Activated naive CD4-positive, alpha-beta T cell treated with anti-CD3 and anti-CD28 coated beads, Interleukin-2, amount 50 U/mL, for 72 hours (primary cell): ENCODE measurements at regions not wholly inside any gene's neighbourhood (a gene's known extent, or its start where the extent isn't known, plus 50 kb on each side); places are given as distances from the start of the nearest gene placed in this dataset.
"Not testable (repeated sequence)": the region's sequence is repeated elsewhere in the genome, so short reads cannot be mapped to it uniquely, and the experiment has no call there.

Experiments
- ATAC-seq, 2 donors: fragments of 150-1000 bp; cut with Tn5 transposase; 2 replicates each; pipeline ENCODE4 v1.10.0; 2021; ENCODE audit warnings: mild to moderate bottlenecking in 2 of 2, moderate library complexity in 2 of 2
- DNase-seq, 2 donors: peaks; one replicate each; pipeline ENCODE4 v3.0.0; 2021 to 2022; ENCODE audit warnings: low spot score in 2 of 2
- H3K27ac Mint-ChIP-seq, 2 donors: one replicate each; pipeline ENCODE4 v1.8.0; 2022; ENCODE audit warnings: mild to moderate bottlenecking in 2 of 2, mixed read lengths in 2 of 2
- H3K36me3 Mint-ChIP-seq, 2 donors: one replicate each; pipeline ENCODE4 v1.8.0; 2022; ENCODE audit warnings: mixed read lengths in 2 of 2
- H3K9me3 Mint-ChIP-seq, 2 donors: one replicate each; pipeline ENCODE4 v1.8.0; 2022; ENCODE audit warnings: mixed read lengths in 2 of 2

- Mint-ChIP-seq H3K36me3 (no peaks in the 10 kb centered on the region), H3K9me3 (no peaks in the 10 kb centered on the region), H3K27ac (no peak overlapping the region)
- ATAC-seq (no peak), DNase-seq (no peak)
These were observed 257.7 kb downstream of the BTG1 start for GRCh38 chr12:91887957-91888356.

DNA sequence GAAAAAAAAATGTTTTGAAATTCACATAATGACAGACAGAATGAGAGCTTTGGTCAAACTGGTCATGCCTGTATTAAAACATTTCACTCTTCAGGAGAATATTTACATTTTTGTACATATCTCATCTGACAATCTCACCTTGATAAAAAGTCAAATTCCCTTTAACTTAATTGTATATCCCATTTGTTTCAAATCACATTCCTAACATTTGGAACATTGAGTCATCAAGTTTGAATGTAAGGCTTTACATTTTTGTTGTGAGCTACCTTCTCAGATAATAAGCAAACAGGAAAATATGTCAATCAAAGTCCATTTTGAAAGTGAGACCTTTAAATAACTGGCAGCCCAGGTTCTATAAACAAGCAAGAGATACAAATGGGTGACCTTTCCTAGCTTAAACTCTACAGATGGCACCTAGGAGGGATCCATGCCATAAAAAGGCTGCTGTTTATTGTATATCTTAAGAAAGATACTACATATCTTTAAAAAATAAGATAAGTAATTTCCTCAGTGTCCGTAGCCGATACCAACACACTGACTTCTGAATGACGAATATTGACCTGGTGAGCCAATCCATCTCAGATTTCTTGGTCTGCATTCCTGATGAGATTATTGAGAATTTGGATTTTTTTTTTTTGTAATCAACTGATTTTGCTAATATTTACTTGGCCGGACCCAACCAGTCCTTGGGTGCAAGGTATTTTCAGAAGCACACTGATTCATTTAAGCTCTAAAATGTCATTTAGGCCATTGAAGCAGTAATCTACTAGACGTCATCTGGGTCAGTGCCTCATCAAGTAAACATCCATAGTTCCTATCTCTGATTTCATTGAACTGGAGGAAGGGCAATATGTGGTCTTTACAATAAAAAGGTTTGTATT, 259.6 kb downstream of the BTG1 start:
- ATAC-seq, result no peak
- no peaks in the 10 kb centered on the region for H3K9me3 Mint-ChIP-seq
- no peak overlapping the region for H3K27ac Mint-ChIP-seq
- DNase-seq, result no peak
- no peaks in the 10 kb centered on the region for H3K36me3 Mint-ChIP-seq

DNA sequence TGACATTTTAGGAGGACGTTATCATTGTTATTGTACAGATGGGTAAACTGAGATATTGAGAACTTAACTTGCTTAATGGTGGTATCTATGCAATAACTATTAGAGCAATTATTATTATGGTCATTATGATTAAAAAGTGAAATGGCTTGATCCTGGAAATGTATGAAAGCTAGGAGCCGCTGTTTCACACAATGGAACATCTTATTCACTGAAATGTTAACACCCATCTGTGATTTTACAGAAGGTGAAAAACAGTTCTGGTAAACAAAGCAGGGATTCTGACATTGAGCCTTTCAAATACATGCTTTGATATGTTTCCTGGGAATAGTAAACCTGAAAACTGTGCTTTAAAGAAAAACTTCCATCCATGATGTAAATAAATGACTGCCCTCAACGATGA, 261.4 kb downstream of the BTG1 start:
- Mint-ChIP-seq H3K27ac (no peak overlapping the region), H3K36me3 (no peaks in the 10 kb centered on the region), H3K9me3 (no peaks in the 10 kb centered on the region)
- ATAC-seq, result no peak
- no peak for DNase-seq

DNA sequence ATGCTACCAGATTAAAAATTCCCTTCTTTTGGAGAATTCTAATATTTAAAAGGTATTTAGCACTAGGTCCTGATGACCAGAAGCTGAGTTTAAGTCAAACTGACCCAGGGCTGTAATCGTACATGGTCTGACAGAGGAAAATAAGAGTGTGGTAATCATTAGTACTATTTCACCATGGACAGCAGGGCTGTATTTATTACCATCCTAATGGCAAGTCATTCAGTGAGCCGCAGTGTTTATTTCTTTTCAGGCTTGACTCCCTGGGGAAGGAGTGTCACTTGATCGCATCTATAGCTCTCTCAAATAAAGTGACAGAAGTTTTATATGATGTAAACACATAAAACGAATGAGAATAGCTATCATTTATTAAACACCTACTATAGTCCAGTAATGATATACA, 261.8 kb downstream of the BTG1 start:
- no peak overlapping the region for H3K27ac Mint-ChIP-seq
- DNase-seq (no peak), ATAC-seq (no peak)
- H3K9me3 Mint-ChIP-seq, result no peaks in the 10 kb centered on the region
- H3K36me3 Mint-ChIP-seq, result no peaks in the 10 kb centered on the region

DNA sequence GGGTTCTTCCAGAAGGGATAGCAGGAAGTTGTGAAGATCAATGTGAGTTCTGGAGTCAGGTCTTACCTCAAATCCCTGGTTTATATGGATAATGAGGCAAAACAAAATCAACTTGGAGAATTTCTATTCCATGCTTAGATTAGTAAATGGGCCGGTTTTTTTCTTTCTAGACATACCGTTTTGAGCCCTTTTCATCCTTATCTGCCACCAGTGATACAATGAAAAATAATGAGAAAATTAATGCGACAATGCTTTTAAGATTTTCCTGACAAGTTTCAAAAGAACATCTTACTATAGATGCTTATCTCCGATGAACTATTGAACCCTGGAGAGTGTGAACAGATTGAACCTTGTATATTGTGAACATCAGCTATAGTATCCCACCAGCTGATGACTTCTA, 262.7 kb downstream of the BTG1 start:
- no peak for ATAC-seq
- Mint-ChIP-seq H3K36me3 (no peaks in the 10 kb centered on the region), H3K9me3 (no peaks in the 10 kb centered on the region), H3K27ac (no peak overlapping the region)
- no peak for DNase-seq

DNA sequence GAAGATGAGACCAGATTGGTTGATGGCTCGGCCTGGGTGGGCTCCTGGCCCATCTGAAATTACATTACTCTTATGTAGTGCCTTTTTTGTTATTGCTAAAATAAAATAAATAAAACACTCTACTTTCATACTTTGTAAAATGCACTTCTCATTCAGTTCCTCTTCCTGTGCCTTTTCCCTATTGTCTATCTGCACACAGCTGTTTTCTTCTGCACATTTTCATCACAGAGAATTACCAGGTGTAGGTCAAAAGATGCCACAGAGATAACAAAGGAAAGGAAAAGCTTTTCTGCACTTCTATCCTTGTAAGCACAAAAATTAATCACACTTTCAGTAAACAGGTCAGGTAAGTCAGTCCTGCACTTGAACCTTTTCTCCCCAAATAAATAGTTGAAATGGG, 265.1 kb downstream of the BTG1 start:
- peaks cover 13 to 14% of the 10 kb centered on the region in 2 donors for H3K36me3 Mint-ChIP-seq
- no peak overlapping the region for H3K27ac Mint-ChIP-seq
- H3K9me3 Mint-ChIP-seq, result peaks cover 0 to 7% of the 10 kb centered on the region in 2 donors
- ATAC-seq (no peak), DNase-seq (no peak)

- peak; percentile 55 to 65 for ATAC-seq
- Mint-ChIP-seq H3K36me3 (peaks cover 17 to 24% of the 10 kb centered on the region in 2 donors), H3K9me3 (peaks cover 5 to 12% of the 10 kb centered on the region in 2 donors), H3K27ac (peak overlapping the region; percentile 65 to 99)
- DNase-seq, result no peak
These were observed 268.0 kb downstream of the BTG1 start for GRCh38 chr12:91877456-91878235.

- H3K9me3 Mint-ChIP-seq, result peaks cover 5 to 12% of the 10 kb centered on the region in 2 donors
- peak; percentile 97 to 99 for ATAC-seq
- H3K27ac Mint-ChIP-seq, result peak overlapping the region; percentile 65 to 99
- peaks cover 17 to 24% of the 10 kb centered on the region in 2 donors for H3K36me3 Mint-ChIP-seq
- peak; percentile 65 to 89 for DNase-seq
These were observed 268.6 kb downstream of the BTG1 start for GRCh38 chr12:91877022-91877421.

- H3K36me3 Mint-ChIP-seq, result peaks cover 17 to 24% of the 10 kb centered on the region in 2 donors
- peaks cover 5 to 12% of the 10 kb centered on the region in 2 donors for H3K9me3 Mint-ChIP-seq
- DNase-seq, ATAC-seq: not testable (repeated sequence)
- peak overlapping the region in 1 of 2 donors; percentile 99 for H3K27ac Mint-ChIP-seq
These were observed 270.0 kb downstream of the BTG1 start for GRCh38 chr12:91875671-91876070.

DNA sequence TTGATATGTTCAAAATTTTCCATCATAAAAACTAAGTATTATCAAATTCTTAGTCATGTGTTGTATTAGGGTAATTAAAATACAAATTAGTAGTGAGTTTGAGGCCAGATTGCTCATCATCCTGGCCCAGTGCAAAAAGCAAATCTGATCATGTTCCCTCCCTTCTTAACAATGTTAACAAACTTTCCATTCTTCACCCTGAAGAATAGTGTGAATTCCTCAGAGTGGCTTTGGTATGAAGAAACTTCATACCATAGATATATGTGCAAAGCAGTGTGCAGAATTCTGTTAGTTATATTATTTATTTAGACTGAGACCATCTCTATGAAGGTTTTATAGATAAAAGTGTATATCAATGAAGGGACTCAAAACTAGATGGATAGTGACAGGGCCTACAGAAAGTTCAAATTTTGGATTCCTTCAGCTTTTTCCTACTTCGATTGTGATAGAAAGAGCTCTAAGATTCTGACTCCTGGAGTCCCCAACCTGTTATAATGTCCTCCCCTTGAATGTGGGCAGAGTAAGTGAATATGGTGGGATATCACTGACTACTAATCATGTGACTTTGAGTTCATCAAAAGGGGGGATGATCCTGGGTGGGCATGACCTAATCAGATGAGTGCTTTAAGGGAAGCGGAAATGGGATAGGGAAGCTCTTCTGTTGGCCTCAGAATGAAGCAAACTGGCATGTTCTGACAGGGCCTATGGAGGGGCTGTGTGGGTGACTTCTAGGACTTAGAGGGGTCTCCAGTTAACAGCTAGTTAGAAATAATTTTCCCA, 271.4 kb downstream of the BTG1 start:
- Mint-ChIP-seq H3K36me3 (peaks cover 17 to 24% of the 10 kb centered on the region in 2 donors), H3K9me3 (peaks cover 5 to 12% of the 10 kb centered on the region in 2 donors), H3K27ac (no peak overlapping the region)
- DNase-seq (no peak), ATAC-seq (no peak)

DNA sequence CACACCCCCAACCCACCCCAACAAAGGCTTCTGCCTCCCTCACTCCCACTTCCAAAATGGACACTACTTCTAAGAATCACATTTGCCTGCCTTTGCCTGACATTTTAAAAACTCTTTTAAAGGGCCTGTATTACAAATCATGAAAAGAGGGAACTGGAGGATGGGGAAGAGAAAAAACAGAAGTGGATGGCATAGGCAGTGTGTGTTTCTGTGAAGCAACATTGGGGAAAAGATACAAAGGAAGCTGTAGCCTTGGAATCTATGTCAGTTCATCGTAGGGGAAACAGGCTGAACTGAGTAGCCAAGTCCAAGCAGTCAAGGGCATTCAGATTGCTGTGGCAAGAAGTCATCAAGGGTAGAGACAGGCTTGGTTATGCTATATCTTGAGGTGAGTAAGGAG, 273.9 kb downstream of the BTG1 start:
- no peak for ATAC-seq
- Mint-ChIP-seq H3K9me3 (peaks cover 5 to 10% of the 10 kb centered on the region in 2 donors), H3K36me3 (peaks cover 15 to 22% of the 10 kb centered on the region in 2 donors), H3K27ac (peak overlapping the region in 1 of 2 donors; percentile 86)
- no peak for DNase-seq

- ATAC-seq (peak; percentile 60 to 67), DNase-seq (no peak)
- Mint-ChIP-seq H3K36me3 (peaks cover 10 to 16% of the 10 kb centered on the region in 2 donors), H3K9me3 (peaks cover 5 to 9% of the 10 kb centered on the region in 2 donors), H3K27ac (peak overlapping the region; percentile 26 to 86)
These were observed 274.6 kb downstream of the BTG1 start for GRCh38 chr12:91870872-91871707.

DNA sequence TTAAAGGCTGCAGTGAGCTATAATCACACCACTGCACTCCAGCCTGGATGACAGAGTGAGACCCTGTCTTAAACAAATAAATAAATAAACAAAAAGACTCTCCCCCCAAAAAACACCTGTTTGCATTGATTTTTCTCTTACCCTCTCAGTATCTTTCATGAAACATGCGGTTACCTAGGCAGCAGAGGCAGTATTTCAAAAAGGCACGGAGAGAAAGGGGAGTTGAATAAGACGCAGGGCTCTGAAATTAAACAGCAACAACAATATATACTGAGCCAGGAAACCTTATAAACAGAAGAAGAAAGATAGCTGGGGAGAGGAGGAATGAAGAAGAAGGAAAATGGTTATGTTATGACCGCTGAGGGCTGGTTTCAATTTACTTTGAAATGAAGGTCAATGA, 277.6 kb downstream of the BTG1 start:
- no peak for ATAC-seq
- no peak for DNase-seq
- Mint-ChIP-seq H3K36me3 (no peaks in the 10 kb centered on the region), H3K9me3 (peaks cover 0 to 10% of the 10 kb centered on the region in 2 donors), H3K27ac (no peak overlapping the region)

DNA sequence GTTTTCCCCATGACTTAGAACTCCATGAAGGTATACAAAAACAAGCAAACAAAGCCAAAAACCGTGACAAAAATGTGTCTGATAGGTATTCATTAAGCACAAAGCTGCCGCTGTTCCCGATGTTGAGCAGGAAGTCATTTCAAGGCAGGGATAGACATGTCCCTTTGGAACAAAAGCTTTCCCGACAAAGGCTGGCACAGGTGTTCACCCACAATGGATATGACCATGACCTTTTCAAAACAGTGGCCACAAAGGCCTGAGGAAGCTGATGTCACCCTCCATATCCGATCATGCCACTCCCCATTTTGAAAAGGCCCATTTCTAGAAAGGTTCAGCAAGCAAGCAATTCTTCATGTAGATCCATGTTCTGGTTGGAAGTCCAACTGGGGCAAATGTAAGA, 279.1 kb downstream of the BTG1 start:
- peak overlapping the region in 1 of 2 donors; percentile 7 for H3K27ac Mint-ChIP-seq
- ATAC-seq, result no peak
- no peaks in the 10 kb centered on the region for H3K36me3 Mint-ChIP-seq
- H3K9me3 Mint-ChIP-seq, result peaks cover 0 to 10% of the 10 kb centered on the region in 2 donors
- no peak for DNase-seq

DNA sequence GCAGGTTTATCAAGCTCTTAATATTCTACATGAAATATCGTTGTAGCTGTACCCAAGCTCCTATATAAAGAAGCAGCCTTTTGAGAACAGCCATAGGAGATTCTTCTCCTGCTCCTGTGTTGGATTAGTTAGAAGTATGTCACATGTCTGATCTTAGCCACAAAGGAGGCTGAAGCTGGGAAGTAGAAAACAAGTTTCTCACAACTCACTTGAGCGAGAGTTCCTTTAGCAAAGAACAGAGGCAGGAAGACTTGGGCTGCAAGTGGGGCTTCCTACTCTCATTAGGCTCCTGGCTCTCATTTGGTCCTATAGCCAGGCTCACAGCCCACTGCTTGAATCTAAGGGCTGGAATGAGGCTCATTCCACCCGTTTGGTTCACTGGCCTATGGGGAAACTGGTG, 281.9 kb downstream of the BTG1 start:
- Mint-ChIP-seq H3K36me3 (peaks cover 0 to 5% of the 10 kb centered on the region in 2 donors), H3K9me3 (peaks cover 0 to 21% of the 10 kb centered on the region in 2 donors), H3K27ac (peak overlapping the region in 1 of 2 donors; percentile 50)
- DNase-seq, result no peak
- no peak for ATAC-seq

DNA sequence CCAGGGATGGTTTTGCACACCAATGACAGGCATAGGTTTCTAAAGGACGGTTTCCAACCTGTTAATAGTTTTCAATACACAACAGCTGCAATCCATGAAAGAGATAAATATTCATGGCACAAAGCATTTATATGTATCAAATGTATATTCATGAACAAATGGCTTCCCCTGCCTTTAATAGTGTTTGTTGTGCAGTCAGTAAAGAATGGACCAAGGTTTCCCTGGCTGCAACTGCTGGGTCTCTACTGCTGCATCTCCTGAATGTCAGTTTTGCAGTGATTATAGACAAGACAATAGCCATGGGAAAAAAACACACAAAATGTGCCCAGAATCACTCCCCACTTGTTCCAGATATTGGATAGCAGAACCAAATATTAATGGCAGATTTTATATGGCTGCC, 284.1 kb downstream of the BTG1 start:
- ATAC-seq, result no peak
- H3K27ac Mint-ChIP-seq, result no peak overlapping the region
- H3K9me3 Mint-ChIP-seq, result peaks cover 0 to 28% of the 10 kb centered on the region in 2 donors
- peaks cover 0 to 5% of the 10 kb centered on the region in 2 donors for H3K36me3 Mint-ChIP-seq
- no peak for DNase-seq
